HepG2 (cell line): ENCODE measurements at regions not wholly inside any gene's neighbourhood (a gene's known extent, or its start where the extent isn't known, plus 50 kb on each side); places are given as distances from the start of the nearest gene placed in this dataset.

Experiments used
- HOXA7 ChIP-seq: sonication (generic); formaldehyde crosslinking; IDR thresholded peaks from 2 replicates; pipeline ENCODE4 v1.8.1; 2022; ENCODE audit warnings: mild to moderate bottlenecking, missing genetic modification reagents, moderate library complexity
- ZFX ChIP-seq: sonication (generic); formaldehyde crosslinking; IDR thresholded peaks from 2 replicates; pipeline ENCODE4 v1.4.0; 2020; ENCODE audit warnings: mild to moderate bottlenecking, low read depth, missing genetic modification reagents, moderate library complexity
- ZNF484 ChIP-seq: sonication (generic); formaldehyde crosslinking; IDR thresholded peaks from 2 replicates; pipeline ENCODE4 v1.5.1; 2020; ENCODE audit warnings: mild to moderate bottlenecking, low read depth, missing genetic modification reagents, borderline replicate concordance
- ZNF562 ChIP-seq: sonication (generic); formaldehyde crosslinking; IDR thresholded peaks from 2 replicates; pipeline ENCODE4 v1.8.0; 2022; ENCODE audit warnings: missing genetic modification reagents, borderline replicate concordance

- no peak; the same call in 1 of the 2 replicates for TF ChIP-seq ZFX
- TF ChIP-seq HOXA7 (CRISPR knock-in tag), result no peak
- no peak for TF ChIP-seq ZNF484 (CRISPR knock-in tag)
- TF ChIP-seq ZNF562, result no peak
Observed at GRCh38 chr10:88113232-88113631, 249.8 kb downstream of the PTEN start.
